Activated CD8-positive, alpha-beta T cell treated with anti-CD3 and anti-CD28 coated beads for 36 hours (primary cell): ENCODE measurements at regions not wholly inside any gene's neighbourhood (a gene's known extent, or its start where the extent isn't known, plus 50 kb on each side); places are given as distances from the start of the nearest gene placed in this dataset.
"Not testable (repeated sequence)": the region's sequence is repeated elsewhere in the genome, so short reads cannot be mapped to it uniquely, and the experiment has no call there.

Source experiments
- ATAC-seq: fragments of 200-7000 bp; cut with Tn5 transposase; one replicate; pipeline ENCODE4 v1.10.0; 2021; ENCODE audit warnings: mild to moderate bottlenecking, moderate library complexity
- CTCF ChIA-PET: fragments of 350-600 bp; sonication (Branson Sonifier 250); formaldehyde crosslinking; loops from one replicate; lab custom pipeline; 2021; ENCODE audit warnings: antibody characterized with exemption; lab: Charles Lee
- POLR2A ChIA-PET: fragments of 350-600 bp; sonication (Branson Sonifier 250); formaldehyde crosslinking; loops from one replicate; lab custom pipeline; 2021; ENCODE audit warnings: antibody characterized with exemption; lab: Charles Lee
- DNase-seq: peaks from one replicate; pipeline ENCODE4 v3.0.0-alpha.2; 2020
- H3K27ac Mint-ChIP-seq: one replicate; pipeline ENCODE4 v1.8.0; 2021; ENCODE audit warnings: mild to moderate bottlenecking, mixed read lengths
- H3K27me3 Mint-ChIP-seq: one replicate; pipeline ENCODE4 v1.8.0; 2021; ENCODE audit warnings: mixed read lengths
- H3K36me3 Mint-ChIP-seq: one replicate; pipeline ENCODE4 v1.8.0; 2021; ENCODE audit warnings: low read depth, mixed read lengths
- H3K4me1 Mint-ChIP-seq: one replicate; pipeline ENCODE4 v1.8.0; 2021; ENCODE audit warnings: low read depth, mixed read lengths
- H3K4me3 Mint-ChIP-seq: one replicate; pipeline ENCODE4 v1.8.0; 2021; ENCODE audit warnings: mild to moderate bottlenecking, moderate library complexity, mixed read lengths
- H3K9me3 Mint-ChIP-seq: one replicate; pipeline ENCODE4 v1.8.0; 2021; ENCODE audit warnings: mixed read lengths
- intact Hi-C: fragments of 100-400 bp; cut with micrococcal nuclease; formaldehyde crosslinking; loops from one replicate; pipeline ENCODE4 v1.10.0; 2022
- TF ChIP-seq, protein P1 (sequence below): fragments of 200-600 bp; IDR thresholded peaks from one replicate; pipeline ENCODE4 v1.8.0; 2022; ENCODE audit warnings: antibody characterized with exemption, mild to moderate bottlenecking

GRCh38 chr11:135008001-135008405 is 596.0 kb upstream of the B3GAT1 start:
- H3K4me1 Mint-ChIP-seq = no peaks in the 10 kb centered on the region
- H3K36me3 Mint-ChIP-seq = no peaks in the 10 kb centered on the region
- no peak for DNase-seq
- CTCF ChIA-PET = no interaction called here
- no peak for ATAC-seq
- H3K27ac Mint-ChIP-seq = no peak overlapping the region
- POLR2A ChIA-PET = no interaction called here
- H3K9me3 Mint-ChIP-seq = no peaks in the 10 kb centered on the region
- intact Hi-C loops = no loop called here
- no peak overlapping the region for H3K4me3 Mint-ChIP-seq
- H3K27me3 Mint-ChIP-seq = no peaks in the 10 kb centered on the region
- TF ChIP-seq, protein P1, sequence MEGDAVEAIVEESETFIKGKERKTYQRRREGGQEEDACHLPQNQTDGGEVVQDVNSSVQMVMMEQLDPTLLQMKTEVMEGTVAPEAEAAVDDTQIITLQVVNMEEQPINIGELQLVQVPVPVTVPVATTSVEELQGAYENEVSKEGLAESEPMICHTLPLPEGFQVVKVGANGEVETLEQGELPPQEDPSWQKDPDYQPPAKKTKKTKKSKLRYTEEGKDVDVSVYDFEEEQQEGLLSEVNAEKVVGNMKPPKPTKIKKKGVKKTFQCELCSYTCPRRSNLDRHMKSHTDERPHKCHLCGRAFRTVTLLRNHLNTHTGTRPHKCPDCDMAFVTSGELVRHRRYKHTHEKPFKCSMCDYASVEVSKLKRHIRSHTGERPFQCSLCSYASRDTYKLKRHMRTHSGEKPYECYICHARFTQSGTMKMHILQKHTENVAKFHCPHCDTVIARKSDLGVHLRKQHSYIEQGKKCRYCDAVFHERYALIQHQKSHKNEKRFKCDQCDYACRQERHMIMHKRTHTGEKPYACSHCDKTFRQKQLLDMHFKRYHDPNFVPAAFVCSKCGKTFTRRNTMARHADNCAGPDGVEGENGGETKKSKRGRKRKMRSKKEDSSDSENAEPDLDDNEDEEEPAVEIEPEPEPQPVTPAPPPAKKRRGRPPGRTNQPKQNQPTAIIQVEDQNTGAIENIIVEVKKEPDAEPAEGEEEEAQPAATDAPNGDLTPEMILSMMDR = no peak

DNA sequence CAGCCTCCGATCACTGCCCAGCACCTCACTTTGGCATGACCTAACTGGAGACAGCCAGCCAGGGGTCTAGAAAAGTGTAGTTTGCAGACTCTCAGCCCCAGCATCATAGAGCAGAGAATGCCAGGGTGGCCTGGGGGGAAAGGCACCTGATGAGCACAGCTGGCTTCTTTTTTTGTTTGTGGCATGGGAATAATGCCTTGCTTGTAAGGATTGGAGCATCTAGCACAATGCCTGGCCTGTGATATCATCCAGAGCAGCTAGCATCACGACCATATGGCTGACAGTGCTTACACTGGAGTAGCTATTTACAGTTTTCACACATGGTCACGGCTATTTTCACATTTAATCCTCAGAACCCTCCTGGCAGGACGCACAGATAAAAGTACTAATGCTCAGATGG is 594.8 kb upstream of the B3GAT1 start:
- DNase-seq (no peak), ATAC-seq (no peak)
- Mint-ChIP-seq H3K36me3 (no peaks in the 10 kb centered on the region), H3K27ac (no peak overlapping the region), H3K27me3 (no peaks in the 10 kb centered on the region), H3K4me1 (no peaks in the 10 kb centered on the region), H3K4me3 (no peak overlapping the region), H3K9me3 (no peaks in the 10 kb centered on the region)
- ChIA-PET CTCF (no interaction called here), POLR2A (no interaction called here)
- intact Hi-C loops = no loop called here
- TF ChIP-seq, protein P1 = no peak

DNA sequence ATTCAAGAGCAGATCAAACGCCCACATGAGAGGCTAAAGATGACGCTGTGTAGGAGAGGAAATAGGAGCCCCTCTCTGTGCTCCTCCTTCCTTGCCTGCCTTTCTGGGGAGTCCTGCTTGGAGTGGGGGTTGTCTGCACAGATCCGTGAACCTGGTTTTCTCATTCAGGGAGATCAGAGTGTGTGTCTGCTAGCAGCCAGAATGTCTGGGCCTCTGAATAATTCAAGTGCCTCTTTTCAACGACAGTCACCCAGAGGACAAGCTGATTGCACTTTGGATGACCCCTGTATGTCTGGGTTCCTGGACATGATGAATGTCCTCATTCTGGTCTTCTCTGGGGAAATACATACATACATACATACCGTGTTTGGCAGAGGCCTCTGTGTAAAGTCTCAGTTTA is 592.5 kb upstream of the B3GAT1 start:
- no peak for ATAC-seq
- no peaks in the 10 kb centered on the region for H3K9me3 Mint-ChIP-seq

DNA sequence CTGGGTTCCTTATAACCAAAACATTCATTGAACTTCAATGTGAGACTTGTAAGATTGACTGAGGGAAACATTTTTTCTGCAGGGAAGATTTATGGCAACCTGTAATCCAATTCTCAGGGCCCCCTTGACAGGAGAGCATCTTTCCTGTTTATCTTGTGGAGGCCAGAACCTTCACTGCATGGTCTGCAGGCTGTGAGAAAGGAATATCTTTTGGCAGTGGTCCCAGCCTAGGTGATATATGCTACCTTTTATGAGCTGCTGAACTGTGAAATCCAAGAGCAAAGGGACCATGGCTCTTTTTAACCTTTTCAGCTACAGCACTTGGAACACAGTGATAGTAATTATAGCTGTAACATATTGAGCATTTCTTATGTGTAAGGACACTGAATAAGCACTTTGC is 590.2 kb upstream of the B3GAT1 start:
- TF ChIP-seq, protein P1 = no peak
- H3K27ac Mint-ChIP-seq = no peak overlapping the region
- intact Hi-C loops = no loop called here
- no peaks in the 10 kb centered on the region for H3K4me1 Mint-ChIP-seq
- H3K27me3 Mint-ChIP-seq = peaks cover 10% of the 10 kb centered on the region
- ChIA-PET POLR2A (no interaction called here), CTCF (no interaction called here)
- H3K36me3 Mint-ChIP-seq = no peaks in the 10 kb centered on the region
- ATAC-seq = no peak
- H3K9me3 Mint-ChIP-seq = no peaks in the 10 kb centered on the region
- no peak overlapping the region for H3K4me3 Mint-ChIP-seq
- no peak for DNase-seq

More for the DNA sequence above, 592.5 kb upstream of the B3GAT1 start:
- POLR2A ChIA-PET = no interaction called here
- intact Hi-C loops = no loop called here
- CTCF ChIA-PET = no interaction called here
- Mint-ChIP-seq H3K27ac (no peak overlapping the region), H3K27me3 (peaks cover 6% of the 10 kb centered on the region), H3K4me3 (no peak overlapping the region), H3K36me3 (no peaks in the 10 kb centered on the region), H3K4me1 (no peaks in the 10 kb centered on the region)
- DNase-seq = no peak
- TF ChIP-seq, protein P1 = no peak

DNA sequence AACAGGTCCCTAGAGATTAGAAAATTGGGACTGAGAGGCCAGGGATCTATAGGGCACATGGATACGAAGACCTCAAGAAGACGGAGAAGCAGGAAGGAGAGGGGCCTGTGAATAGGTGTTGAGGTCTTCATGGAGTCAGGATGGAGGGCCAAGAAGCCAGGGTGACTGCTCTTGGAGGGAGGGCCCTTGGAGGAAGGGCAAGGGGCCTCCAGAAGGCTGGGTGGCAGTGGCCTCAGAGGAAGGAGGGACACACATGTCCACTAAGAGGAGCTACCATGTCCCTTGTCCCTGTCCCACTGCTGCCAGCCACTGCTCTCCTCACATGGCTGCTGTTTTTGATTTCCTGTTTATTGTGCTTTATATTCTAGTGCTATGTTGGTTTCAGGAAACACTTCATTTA is 589.5 kb upstream of the B3GAT1 start:
- Mint-ChIP-seq H3K4me1 (no peaks in the 10 kb centered on the region), H3K4me3 (no peak overlapping the region), H3K36me3 (no peaks in the 10 kb centered on the region), H3K27me3 (peaks cover 11% of the 10 kb centered on the region), H3K27ac (no peak overlapping the region), H3K9me3 (no peaks in the 10 kb centered on the region)
- DNase-seq (no peak), ATAC-seq (no peak)
- ChIA-PET POLR2A (no interaction called here), CTCF (no interaction called here)
- TF ChIP-seq, protein P1 = no peak
- intact Hi-C loops = no loop called here

DNA sequence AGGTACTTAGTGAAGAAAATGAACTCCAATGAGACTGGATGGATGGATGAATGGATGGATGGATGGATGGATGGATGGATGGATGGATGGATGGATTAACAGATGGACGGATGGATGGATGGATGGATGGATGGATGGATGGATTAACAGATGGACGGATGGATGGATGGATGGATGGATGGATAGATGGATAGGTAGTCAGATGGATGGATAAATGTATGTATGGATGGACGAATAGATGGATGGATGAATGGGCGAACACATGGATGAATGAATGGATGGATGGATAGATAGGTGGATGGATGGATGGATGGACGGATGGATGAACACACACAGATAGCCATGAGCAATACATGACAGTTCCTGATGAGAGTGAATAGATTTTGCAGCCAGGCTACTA is 589.0 kb upstream of the B3GAT1 start:
- H3K36me3 Mint-ChIP-seq, H3K27ac Mint-ChIP-seq, DNase-seq, H3K9me3 Mint-ChIP-seq, H3K4me3 Mint-ChIP-seq, CTCF ChIA-PET, H3K4me1 Mint-ChIP-seq, ATAC-seq, intact Hi-C loops, POLR2A ChIA-PET: not testable (repeated sequence)
- peaks cover 11% of the 10 kb centered on the region for H3K27me3 Mint-ChIP-seq
